AG04449 (cell line): ENCODE measurements at regions not wholly inside any gene's neighbourhood (a gene's known extent, or its start where the extent isn't known, plus 50 kb on each side); places are given as distances from the start of the nearest gene placed in this dataset.
"Not testable (repeated sequence)": the region's sequence is repeated elsewhere in the genome, so short reads cannot be mapped to it uniquely, and the experiment has no call there.

Source experiments
- CTCF ChIA-PET: fragments of 350-600 bp; formaldehyde crosslinking; extraction: SDS; loops from one replicate; lab custom pipeline; 2021; ENCODE audit warnings: antibody characterized with exemption; lab: Yijun Ruan, JAX
- POLR2A ChIA-PET: fragments of 400-600, 350-600 bp; formaldehyde crosslinking; extraction: SDS; loops from one replicate; lab custom pipeline; 2020; ENCODE audit warnings: antibody characterized with exemption, inconsistent platforms; lab: Yijun Ruan, JAX
- DNase-seq: peaks from one replicate; pipeline ENCODE4 v3.0.0-alpha.2; 2010; ENCODE audit warnings: low read depth, low spot score
- H3K4me3 ChIP-seq: 2 replicates; pipeline ENCODE4 v1.5.1; 2011; ENCODE audit warnings: low read depth, mild to moderate bottlenecking, control low read depth, low read length
- CTCF ChIP-seq: IDR thresholded peaks from one replicate; pipeline ENCODE4 v1.5.1; 2011; ENCODE audit warnings: mild to moderate bottlenecking, moderate library complexity, low read length, control low read depth, inconsistent platforms; ENCODE audit not compliant: insufficient read depth; ENCODE audit errors: missing control alignments

GRCh38 chr1:215433237-215433636, 133.9 kb upstream of the KCTD3 start:
- CTCF ChIA-PET, result no interaction called here
- POLR2A ChIA-PET, result no interaction called here
- TF ChIP-seq CTCF, result no peak

GRCh38 chr1:215439549-215439948, 127.6 kb upstream of the KCTD3 start:
- POLR2A ChIA-PET, result no interaction called here
- H3K4me3 ChIP-seq, result no peak overlapping the region
- no peak for DNase-seq
- CTCF ChIA-PET, result no interaction called here
- TF ChIP-seq CTCF, result no peak

More at GRCh38 chr1:215433237-215433636, 133.9 kb upstream of the KCTD3 start:
- H3K4me3 ChIP-seq, result no peak overlapping the region
- DNase-seq, result no peak

- no peak for TF ChIP-seq CTCF
- DNase-seq, result no peak
- ChIA-PET POLR2A (no interaction called here), CTCF (no interaction called here)
- no peak overlapping the region for H3K4me3 ChIP-seq
These were observed 122.2 kb upstream of the KCTD3 start for GRCh38 chr1:215444715-215445414.

- POLR2A ChIA-PET, CTCF ChIA-PET, DNase-seq, H3K4me3 ChIP-seq: not testable (repeated sequence)
These were observed 119.1 kb upstream of the KCTD3 start for GRCh38 chr1:215448014-215448413.

GRCh38 chr1:215449147-215449546, 118.0 kb upstream of the KCTD3 start:
- POLR2A ChIA-PET, H3K4me3 ChIP-seq, CTCF ChIA-PET, DNase-seq: not testable (repeated sequence)

- no peak for TF ChIP-seq CTCF
- POLR2A ChIA-PET, result no interaction called here
- H3K4me3 ChIP-seq, result no peak overlapping the region
- CTCF ChIA-PET, result no interaction called here
- no peak for DNase-seq
These were observed 113.7 kb upstream of the KCTD3 start for GRCh38 chr1:215453440-215453839.

- ChIA-PET CTCF (no interaction called here), POLR2A (no interaction called here)
- TF ChIP-seq CTCF, result no peak
These were observed 109.9 kb upstream of the KCTD3 start for GRCh38 chr1:215457213-215457612.

More at GRCh38 chr1:215457213-215457612, 109.9 kb upstream of the KCTD3 start:
- no peak overlapping the region for H3K4me3 ChIP-seq
- no peak for DNase-seq
